ENCODE measurements at regions not wholly inside any gene's neighbourhood (a gene's known extent, or its start where the extent isn't known, plus 50 kb on each side); places are given as distances from the start of the nearest gene placed in this dataset.

DNA sequence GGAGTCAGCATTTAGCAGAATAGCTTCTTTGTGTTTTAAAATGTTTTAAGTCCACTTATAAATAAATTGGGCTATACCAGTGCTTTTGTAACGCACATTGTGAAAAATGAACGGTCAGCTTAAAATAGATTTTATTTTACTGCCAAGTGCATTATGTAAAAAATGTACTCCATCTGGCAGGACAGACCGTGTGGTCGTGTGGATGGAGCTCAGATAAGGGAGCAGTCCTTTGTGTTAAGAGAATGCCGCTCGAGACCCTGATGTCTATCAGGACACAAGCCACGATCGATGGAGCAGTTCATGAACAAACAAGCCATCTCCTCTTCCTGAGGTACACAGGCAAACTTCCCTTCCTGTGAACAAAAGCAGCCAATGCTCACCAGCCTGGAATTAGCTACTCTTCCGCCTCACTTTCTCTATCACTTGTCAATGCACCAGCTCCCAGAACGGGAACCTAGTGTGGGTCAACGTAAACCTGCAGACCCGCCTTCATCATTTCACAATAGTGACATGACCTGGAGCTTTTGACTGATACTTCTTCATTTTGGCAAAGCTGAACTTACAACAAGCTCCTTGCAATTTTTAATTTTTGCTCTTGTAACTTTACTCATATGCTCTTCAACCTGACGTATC lies 243.5 kb downstream of the TGFB2 start:
- H3K27me3 ChIP-seq (replicated peaks; ENCODE audit: insufficient read depth): no peaks in the 10 kb centered on the region
- no peaks in the 10 kb centered on the region for H3K36me3 ChIP-seq
- DNase-seq (ENCODE audit: low spot score): no peak
- WGBS: 40% methylated on average over 13 of the region's 13 CpGs
- H3K9me3 ChIP-seq: no peaks in the 10 kb centered on the region
- intact Hi-C loops (cut with DNase I): no loop called here
- TF ChIP-seq, protein P1, sequence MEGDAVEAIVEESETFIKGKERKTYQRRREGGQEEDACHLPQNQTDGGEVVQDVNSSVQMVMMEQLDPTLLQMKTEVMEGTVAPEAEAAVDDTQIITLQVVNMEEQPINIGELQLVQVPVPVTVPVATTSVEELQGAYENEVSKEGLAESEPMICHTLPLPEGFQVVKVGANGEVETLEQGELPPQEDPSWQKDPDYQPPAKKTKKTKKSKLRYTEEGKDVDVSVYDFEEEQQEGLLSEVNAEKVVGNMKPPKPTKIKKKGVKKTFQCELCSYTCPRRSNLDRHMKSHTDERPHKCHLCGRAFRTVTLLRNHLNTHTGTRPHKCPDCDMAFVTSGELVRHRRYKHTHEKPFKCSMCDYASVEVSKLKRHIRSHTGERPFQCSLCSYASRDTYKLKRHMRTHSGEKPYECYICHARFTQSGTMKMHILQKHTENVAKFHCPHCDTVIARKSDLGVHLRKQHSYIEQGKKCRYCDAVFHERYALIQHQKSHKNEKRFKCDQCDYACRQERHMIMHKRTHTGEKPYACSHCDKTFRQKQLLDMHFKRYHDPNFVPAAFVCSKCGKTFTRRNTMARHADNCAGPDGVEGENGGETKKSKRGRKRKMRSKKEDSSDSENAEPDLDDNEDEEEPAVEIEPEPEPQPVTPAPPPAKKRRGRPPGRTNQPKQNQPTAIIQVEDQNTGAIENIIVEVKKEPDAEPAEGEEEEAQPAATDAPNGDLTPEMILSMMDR (IDR thresholded peaks at IDR 0.05): no peak
- TF ChIP-seq POLR2AphosphoS5 (IDR thresholded peaks at IDR 0.05) (no peak), POLR2A (IDR thresholded peaks at IDR 0.05) (no peak)
- H3K4me3 ChIP-seq: no peak overlapping the region
- no peaks in the 10 kb centered on the region for H3K4me1 ChIP-seq (replicated peaks)
- H3K27ac ChIP-seq: no peak overlapping the region

DNA sequence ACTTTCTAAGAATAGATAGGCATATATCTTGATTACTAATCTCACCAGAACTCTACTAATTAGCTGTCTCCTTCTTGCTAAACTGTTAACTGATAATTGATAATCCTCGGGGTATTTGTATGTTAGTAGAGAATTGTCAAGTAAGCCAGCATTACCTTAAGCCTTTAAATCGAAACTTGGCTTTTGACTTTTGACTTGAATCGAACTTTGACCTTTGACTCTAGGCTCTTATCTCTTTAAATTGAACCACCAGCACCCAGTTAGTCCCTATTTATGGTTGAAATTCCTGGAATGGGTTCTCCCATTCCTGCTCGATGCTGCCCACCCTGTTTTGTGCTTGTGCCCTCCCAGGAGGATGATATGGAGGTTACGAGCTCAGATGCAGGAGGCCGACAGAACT lies 244.4 kb downstream of the TGFB2 start:
- Histone ChIP-seq H3K27ac (no peak overlapping the region), H3K4me1 (replicated peaks) (no peaks in the 10 kb centered on the region), H3K36me3 (no peaks in the 10 kb centered on the region), H3K9me3 (no peaks in the 10 kb centered on the region), H3K4me3 (no peak overlapping the region), H3K27me3 (replicated peaks; ENCODE audit: insufficient read depth) (no peaks in the 10 kb centered on the region)
- TF ChIP-seq, protein P1 (IDR thresholded peaks at IDR 0.05): no peak
- no peak for TF ChIP-seq POLR2A (IDR thresholded peaks at IDR 0.05)
- TF ChIP-seq POLR2AphosphoS5 (IDR thresholded peaks at IDR 0.05): no peak
- no peak for DNase-seq (ENCODE audit: low spot score)
- intact Hi-C loops (cut with DNase I): no loop called here
- WGBS: 91% methylated on average over 6 of the region's 6 CpGs

DNA sequence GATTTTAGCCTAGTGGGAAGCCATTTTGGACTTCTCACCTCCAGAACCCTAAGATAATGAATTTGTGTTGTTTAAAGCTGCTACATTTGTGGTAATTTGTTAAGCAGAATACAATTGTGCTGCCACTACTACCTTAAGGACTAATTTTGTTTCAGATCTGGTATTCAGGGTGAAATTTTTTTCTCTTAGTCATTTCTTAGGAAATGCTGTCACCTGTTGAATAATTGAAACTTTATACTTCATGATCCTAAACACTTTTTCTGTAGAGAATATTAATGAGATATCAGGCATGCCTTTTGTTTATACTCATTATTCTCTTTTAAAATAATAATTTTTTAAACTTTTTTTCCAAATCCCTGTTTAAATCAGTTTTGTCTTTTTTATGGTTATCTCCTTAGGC lies 246.8 kb downstream of the TGFB2 start:
- Histone ChIP-seq H3K27me3 (replicated peaks; ENCODE audit: insufficient read depth) (no peaks in the 10 kb centered on the region), H3K27ac (no peak overlapping the region), H3K36me3 (no peaks in the 10 kb centered on the region), H3K4me1 (replicated peaks) (no peaks in the 10 kb centered on the region), H3K4me3 (no peak overlapping the region), H3K9me3 (no peaks in the 10 kb centered on the region)
- DNase-seq (ENCODE audit: low spot score): no peak
- intact Hi-C loops (cut with DNase I): no loop called here
- TF ChIP-seq POLR2AphosphoS5 (IDR thresholded peaks at IDR 0.05): no peak
- TF ChIP-seq, protein P1 (IDR thresholded peaks at IDR 0.05): no peak
- TF ChIP-seq POLR2A (IDR thresholded peaks at IDR 0.05): no peak

DNA sequence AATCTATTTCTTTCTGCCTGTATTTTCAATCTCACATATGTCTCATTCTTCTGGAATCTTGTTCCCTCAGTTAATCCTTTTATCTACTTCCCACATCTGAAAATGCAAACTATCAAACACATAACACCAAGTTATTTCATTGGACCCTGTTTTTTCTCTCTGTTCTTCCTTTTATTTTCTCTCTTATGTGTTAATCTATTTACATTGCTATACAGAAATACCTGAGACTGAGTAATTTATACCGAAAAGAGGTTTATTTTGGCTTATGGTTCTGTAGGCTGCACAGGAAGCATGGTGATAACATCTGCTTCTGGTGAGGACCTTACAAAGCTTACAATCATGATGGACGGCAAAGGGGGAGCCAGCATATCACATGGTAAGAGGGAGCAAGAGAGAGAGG lies 247.6 kb downstream of the TGFB2 start:
- no peak overlapping the region for H3K4me3 ChIP-seq
- no peak overlapping the region for H3K27ac ChIP-seq
- no peaks in the 10 kb centered on the region for H3K27me3 ChIP-seq (replicated peaks; ENCODE audit: insufficient read depth)
- WGBS: 22% methylated on average over 2 of the region's 2 CpGs
- no peaks in the 10 kb centered on the region for H3K4me1 ChIP-seq (replicated peaks)
- H3K36me3 ChIP-seq: no peaks in the 10 kb centered on the region
- H3K9me3 ChIP-seq: no peaks in the 10 kb centered on the region
- intact Hi-C loops (cut with DNase I): no loop called here
- no peak for TF ChIP-seq POLR2A (IDR thresholded peaks at IDR 0.05)
- no peak for TF ChIP-seq POLR2AphosphoS5 (IDR thresholded peaks at IDR 0.05)
- TF ChIP-seq, protein P1 (IDR thresholded peaks at IDR 0.05): no peak
- DNase-seq (ENCODE audit: low spot score): no peak

DNA sequence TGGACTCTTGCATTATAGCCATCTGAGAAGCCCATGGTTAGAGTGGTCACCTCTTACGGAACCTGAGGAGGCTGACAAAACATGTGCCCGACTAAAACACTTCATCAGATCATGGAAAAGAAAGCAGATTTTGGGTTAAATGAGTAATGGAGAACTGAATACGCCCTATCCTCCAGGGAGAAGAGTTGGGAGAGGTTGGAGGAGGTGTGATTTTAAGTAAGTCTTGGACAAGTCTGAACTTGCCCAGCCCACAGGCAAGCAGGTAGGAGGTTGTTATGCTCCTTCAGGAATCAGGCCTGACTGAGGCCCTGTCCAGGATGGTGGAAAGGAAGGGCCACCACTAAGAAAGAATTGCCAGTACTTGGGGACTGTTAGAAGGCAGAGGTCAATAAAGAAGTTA lies 255.8 kb downstream of the TGFB2 start:
- H3K27me3 ChIP-seq (replicated peaks; ENCODE audit: insufficient read depth): no peaks in the 10 kb centered on the region
- no peak overlapping the region for H3K4me3 ChIP-seq
- TF ChIP-seq POLR2A (IDR thresholded peaks at IDR 0.05) (no peak), POLR2AphosphoS5 (IDR thresholded peaks at IDR 0.05) (no peak)
- TF ChIP-seq, protein P1 (IDR thresholded peaks at IDR 0.05): no peak
- no peaks in the 10 kb centered on the region for H3K4me1 ChIP-seq (replicated peaks)
- intact Hi-C loops (cut with DNase I): loop anchor here (5.0 kb wide), 1 partner anchor 1216 kb away; no protein-coding TSS in a partner anchor
- H3K36me3 ChIP-seq: no peaks in the 10 kb centered on the region
- DNase-seq (ENCODE audit: low spot score): no peak
- no peak overlapping the region for H3K27ac ChIP-seq
- no peaks in the 10 kb centered on the region for H3K9me3 ChIP-seq
- WGBS: 91% methylated on average over 3 of the region's 3 CpGs
